GM19043 (cell line): ENCODE measurements at regions not wholly inside any gene's neighbourhood (a gene's known extent, or its start where the extent isn't known, plus 50 kb on each side); places are given as distances from the start of the nearest gene placed in this dataset.
A peak's percentile ranks its signal among the peaks of the same experiment; 100 is the strongest.
"Not testable (repeated sequence)": the region's sequence is repeated elsewhere in the genome, so short reads cannot be mapped to it uniquely, and the experiment has no call there.

Source experiments
- ATAC-seq: cut with Tn5 transposase; IDR thresholded peaks from one replicate; pipeline ENCODE4 v1.9.1; 2021; ENCODE audit warnings: low read depth; ENCODE audit not compliant: unreplicated experiment

DNA sequence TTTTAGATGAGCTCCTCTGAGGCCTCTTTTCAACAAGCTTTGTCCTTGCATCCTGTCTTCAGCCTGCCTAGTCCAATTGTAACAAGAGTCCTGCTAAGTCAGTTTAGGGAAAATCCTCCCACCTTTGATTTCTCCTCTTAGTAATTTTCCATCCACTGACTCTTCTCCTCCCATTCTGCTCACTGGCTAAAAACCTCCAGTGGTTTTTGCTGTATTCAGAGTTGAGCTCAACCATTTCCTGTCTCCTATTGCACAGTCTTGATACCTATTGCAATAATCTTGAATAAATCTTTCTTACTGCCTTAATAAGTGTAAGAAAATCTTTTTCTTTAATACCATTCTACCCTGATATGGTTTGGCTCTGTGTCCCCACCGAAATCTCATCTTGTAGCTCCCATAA lies 117.8 kb upstream of the ENPP6 start:
- ATAC-seq = no peak

- ATAC-seq = not testable (repeated sequence)
Measured at GRCh38 chr4:184333446-184333845, 115.8 kb upstream of the ENPP6 start.

DNA sequence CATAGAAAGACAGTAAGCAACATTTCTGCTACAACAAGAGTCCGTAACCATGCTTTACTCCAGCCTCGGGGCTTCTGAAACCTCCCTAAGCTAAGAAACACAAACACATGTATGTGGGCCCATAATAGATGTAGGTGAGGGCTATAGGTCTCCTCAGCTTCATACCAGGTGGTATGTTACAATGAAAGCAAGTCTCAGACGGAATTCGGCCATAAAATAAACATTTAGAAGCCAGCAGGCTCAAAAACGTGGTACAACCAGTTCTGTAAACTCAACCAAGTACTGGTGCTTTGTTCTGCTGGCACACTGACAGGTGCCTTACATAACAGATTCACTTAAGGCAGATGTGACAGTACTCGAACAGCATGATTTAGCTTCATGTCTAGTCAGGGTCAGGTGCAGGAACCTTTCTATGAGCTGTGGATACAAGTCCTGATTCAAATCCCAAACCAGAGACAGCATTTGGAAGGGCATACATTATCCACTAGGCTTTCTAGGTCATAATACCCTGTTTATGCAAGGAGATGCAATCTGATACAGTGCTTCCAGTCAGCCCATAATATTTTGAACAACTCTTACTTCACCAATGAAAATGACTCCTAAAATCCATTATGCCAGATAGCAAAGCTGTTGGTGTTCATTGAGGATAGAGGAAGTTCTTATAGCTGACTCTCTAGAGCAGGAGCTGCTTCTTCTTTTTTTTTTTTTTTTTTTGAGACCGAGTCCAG lies 113.8 kb upstream of the ENPP6 start:
- no peak for ATAC-seq

GRCh38 chr4:184330517-184331094 lies 112.9 kb upstream of the ENPP6 start:
- not testable (repeated sequence) for ATAC-seq

DNA sequence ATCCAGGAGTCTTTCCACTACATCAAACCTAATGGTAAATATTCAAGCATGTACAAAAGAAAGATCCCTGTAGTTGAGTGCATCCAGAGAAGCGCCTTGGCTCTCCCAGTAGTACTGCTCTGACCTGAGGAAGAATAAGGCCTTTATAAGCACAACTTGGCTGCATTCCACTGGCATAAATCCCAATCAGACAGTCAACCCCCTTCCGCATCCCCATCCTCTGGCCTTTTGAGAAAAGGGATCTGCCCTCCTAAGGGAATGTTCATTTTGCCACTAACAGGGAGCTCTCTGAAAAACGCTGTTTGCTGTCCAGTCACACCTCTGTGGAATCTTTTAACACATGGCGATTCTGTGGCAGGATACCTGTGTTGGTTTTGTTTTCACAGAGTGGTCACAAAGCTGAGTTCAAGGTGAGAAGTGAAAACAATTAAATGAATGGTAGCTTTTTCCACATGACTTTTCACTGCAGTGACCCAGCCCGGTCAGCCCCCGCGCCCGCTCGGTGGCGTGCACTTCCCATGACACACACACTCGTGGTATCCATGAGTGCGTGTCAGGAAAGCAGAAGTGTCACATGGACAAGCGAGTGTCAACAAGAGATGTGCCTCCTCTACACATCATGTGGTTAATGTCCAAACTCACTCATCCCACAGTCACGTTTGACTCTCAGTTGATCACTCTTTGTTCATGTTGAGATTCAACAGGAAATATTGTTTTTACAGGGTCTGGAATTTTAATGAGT lies 112.2 kb upstream of the ENPP6 start:
- ATAC-seq = peak; percentile 39

GRCh38 chr4:184329235-184329634 lies 111.6 kb upstream of the ENPP6 start:
- no peak for ATAC-seq

DNA sequence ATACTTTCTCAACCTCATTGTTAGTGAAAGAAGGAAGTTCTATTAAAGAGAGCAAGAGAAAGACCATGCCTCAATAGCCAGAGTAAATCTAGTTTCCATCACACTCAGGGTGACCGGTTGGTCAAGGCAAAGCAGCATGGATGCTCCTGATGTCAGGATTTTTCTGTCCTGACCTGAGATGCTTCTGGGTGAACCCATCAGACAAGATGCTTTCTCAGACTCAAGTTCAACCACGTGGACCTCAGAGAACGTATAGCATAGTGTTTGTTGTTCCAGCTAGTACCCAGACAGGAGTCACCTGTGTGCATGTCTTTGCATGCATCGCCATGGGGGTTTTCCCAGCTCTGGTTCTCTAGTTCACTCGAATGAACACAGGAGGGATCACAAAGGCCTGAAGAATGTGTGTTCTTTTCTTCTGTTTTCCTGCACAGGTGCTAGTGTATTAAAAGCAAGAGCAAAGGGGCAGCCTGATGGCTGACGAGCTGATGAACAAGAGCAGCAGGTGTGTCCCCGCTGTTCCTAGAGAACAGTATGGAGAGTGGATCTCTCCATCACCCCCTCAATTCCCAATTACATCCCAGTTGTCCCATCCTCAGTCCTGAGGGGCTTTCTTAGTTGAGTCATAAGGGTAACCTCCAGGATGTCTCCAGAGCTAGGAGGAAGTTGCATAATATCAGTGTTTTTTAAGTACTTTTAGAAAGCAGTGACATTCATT lies 110.5 kb upstream of the ENPP6 start:
- ATAC-seq = peak; percentile 77

DNA sequence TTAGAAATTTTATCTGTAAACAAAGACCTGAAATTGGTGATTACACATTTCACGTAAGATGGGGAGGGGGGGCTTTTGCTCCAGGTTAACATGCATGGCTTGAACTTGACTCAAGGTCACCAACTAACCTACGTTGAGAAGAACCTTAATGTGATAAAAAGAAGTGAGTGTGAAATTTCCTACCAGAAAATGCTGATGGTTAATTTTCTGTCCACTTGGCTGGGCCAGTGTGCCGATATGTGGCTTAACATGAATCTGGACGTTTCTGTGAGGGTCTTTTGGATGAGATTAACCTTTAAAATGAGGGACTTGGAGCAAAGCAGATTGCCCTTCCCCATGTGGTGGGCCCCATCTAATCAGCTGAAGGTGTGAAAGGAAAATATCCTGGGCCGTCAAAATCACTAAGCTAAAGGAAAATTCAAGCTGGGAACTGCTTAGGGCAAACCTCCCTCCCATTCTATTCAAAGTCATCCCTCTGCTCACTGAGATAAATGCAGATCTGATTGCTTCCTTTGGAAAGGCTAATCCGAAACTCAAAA lies 107.3 kb upstream of the ENPP6 start:
- ATAC-seq = no peak

DNA sequence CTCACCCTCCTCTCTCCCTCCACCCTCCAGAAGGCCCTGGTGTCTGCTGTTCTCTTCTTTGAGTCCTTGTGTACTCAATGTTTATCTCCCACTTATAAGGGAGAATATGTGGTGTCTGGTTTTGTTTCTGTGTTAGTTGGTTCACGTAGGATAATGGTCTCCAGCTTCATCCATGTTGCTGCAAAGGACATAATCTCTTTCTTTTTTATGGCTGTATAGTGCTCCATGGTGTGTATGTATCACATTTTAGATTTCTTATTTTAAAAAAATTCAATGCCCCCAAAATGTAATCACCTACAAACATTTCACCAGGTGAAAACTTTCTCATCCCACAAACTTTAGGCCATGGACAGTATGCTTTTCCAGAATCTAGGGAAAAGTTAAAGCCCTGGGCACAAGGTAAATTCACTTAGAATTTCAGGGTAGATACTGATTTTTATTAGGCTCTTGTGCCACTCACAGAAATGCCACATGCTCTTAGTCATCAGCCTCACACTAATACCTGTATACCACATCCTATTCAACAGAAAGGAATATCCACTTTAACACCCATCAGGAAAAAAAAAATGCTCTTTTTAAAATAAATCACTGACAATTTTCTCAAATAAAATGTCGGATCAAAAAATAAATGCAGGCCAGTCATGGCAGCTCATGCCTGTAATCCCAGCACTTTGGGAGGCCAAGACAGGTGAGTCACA lies 104.8 kb upstream of the ENPP6 start:
- no peak for ATAC-seq

GRCh38 chr4:184320631-184321030 lies 103.0 kb upstream of the ENPP6 start:
- ATAC-seq = no peak

DNA sequence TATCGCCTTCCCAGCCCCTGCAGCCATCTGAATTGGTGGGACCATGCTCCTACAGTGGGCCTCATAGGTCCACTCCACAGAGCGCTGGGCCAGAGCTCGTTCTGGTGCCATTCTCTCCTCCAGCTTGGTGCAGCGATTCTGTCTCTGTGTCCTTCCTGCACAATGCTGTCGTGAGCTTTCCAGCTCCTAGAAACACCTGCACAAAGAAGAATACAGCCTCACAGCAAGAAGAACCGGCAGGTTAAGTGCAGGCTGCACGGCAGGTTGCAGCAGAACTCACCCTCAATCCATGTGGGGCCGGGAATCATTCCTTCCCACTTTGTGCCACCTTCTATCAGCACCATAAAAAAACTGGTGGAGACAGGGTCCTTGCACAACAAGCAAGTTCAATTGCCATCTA lies 101.2 kb upstream of the ENPP6 start:
- ATAC-seq = no peak

GRCh38 chr4:184317234-184317918 lies 99.7 kb upstream of the ENPP6 start:
- ATAC-seq = no peak

GRCh38 chr4:184316821-184317220 lies 99.1 kb upstream of the ENPP6 start:
- ATAC-seq = no peak

- no peak for ATAC-seq
Measured at GRCh38 chr4:184315675-184316359, 98.1 kb upstream of the ENPP6 start.

DNA sequence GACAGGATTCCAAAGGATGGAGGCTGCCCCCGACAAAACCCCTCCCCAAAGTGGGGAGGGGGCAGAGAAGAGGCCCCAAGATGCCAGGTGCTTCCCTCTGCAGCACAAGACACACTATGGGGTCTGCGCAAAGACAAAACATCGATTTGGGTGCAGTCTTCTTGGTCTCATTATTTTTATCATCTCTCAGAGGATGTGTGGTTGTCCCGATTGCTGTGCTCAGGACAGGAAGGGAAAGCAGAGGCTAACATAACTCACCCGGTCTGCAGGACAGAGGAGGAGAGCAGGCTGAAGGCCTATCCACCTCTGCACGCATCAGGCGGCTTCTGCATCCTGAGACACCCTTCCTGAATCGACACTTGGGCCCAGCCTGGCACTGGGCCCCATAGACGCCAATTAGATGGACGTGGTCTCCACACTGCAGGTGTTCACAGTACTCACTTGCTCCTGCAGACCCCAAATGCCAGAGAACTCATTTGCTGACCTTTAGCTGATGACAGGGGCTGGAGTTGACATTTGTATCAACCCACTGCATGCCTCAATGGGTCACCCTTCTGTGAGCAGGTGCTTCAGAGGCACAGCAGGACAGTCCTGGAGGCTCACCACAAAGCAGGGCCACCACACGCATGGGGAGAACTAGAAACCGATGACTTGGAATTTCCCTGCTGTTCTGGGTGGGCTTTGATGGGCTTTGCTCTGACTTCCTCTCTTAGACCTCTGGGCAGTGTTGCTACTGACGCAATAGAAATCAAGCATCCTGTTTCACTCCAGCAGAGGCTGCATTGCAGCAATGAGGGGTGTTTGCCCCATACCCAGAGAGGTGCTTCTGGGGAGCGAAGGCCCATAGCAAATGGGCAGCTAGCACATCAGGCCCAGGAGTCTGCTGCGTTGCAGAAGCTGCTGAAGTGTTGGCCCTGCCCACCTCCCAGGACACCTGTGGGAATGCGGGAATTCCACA lies 96.3 kb upstream of the ENPP6 start:
- ATAC-seq = peak; percentile 74

DNA sequence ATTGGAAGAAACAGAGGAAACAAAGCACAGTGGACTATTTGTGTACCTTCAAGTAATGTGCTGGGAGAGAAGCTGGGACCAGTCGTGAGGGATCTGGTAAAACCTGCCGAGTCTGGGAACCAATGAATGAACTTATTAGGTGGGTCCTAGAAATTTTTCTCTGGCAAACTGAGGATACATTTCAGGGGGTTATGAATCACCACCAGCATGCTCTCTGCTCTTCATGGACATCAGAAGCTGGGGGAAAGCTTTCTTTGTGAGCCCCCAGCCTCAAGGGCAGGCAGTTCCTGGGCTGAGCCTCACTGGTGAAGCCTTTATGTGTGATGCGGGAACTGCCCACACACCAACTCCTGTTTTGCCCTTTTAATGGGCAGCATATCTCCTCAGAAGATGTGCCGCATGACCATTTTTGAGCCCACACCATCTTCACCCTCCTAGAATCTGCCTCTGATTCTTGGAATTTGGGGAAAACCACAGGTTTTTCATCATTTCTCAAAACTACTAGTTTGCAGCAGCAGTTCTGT lies 95.4 kb upstream of the ENPP6 start:
- ATAC-seq = no peak

- ATAC-seq = no peak
Measured at GRCh38 chr4:184312126-184312525, 94.5 kb upstream of the ENPP6 start.
